ENCODE measurements at regions not wholly inside any gene's neighbourhood (a gene's known extent, or its start where the extent isn't known, plus 50 kb on each side); places are given as distances from the start of the nearest gene placed in this dataset.

GRCh38 chr13:50420718-50421472 lies 405.7 kb downstream of the KCNRG start:
- TF ChIP-seq POLR2A (IDR thresholded peaks at IDR 0.05), result no peak
- no peak for TF ChIP-seq CTCF (IDR thresholded peaks at IDR 0.05)

Data from prostate gland (tissue), 2 donors.